ENCODE measurements at regions not wholly inside any gene's neighbourhood (a gene's known extent, or its start where the extent isn't known, plus 50 kb on each side); places are given as distances from the start of the nearest gene placed in this dataset.
"Not testable (repeated sequence)": the region's sequence is repeated elsewhere in the genome, so short reads cannot be mapped to it uniquely, and the experiment has no call there.

- TF ChIP-seq CTCF (conservative IDR thresholded peaks at IDR 0.05; ENCODE audit: low read depth, low read length): no peak
- H3K4me3 ChIP-seq (ENCODE audit: low read depth, low read length): no peak overlapping the region
- DNase-seq (ENCODE audit: low read depth): no peak
These were observed 664.3 kb downstream of the RFPL4B start for GRCh38 chr6:113011389-113011788.

GRCh38 chr6:113011801-113012200, 664.7 kb downstream of the RFPL4B start:
- no peak for TF ChIP-seq CTCF (conservative IDR thresholded peaks at IDR 0.05; ENCODE audit: low read depth, low read length)
- H3K4me3 ChIP-seq (ENCODE audit: low read depth, low read length): no peak overlapping the region
- no peak for DNase-seq (ENCODE audit: low read depth)

- no peak for DNase-seq (ENCODE audit: low read depth)
- H3K4me3 ChIP-seq (ENCODE audit: low read depth, low read length): no peak overlapping the region
- TF ChIP-seq CTCF (conservative IDR thresholded peaks at IDR 0.05; ENCODE audit: low read depth, low read length): no peak
These were observed 668.1 kb downstream of the RFPL4B start for GRCh38 chr6:113015249-113015648.

GRCh38 chr6:113017353-113017752, 670.2 kb downstream of the RFPL4B start:
- DNase-seq (ENCODE audit: low read depth): no peak
- no peak for TF ChIP-seq CTCF (conservative IDR thresholded peaks at IDR 0.05; ENCODE audit: low read depth, low read length)
- H3K4me3 ChIP-seq (ENCODE audit: low read depth, low read length): no peak overlapping the region

- no peak overlapping the region for H3K4me3 ChIP-seq (ENCODE audit: low read depth, low read length)
- no peak for DNase-seq (ENCODE audit: low read depth)
- no peak for TF ChIP-seq CTCF (conservative IDR thresholded peaks at IDR 0.05; ENCODE audit: low read depth, low read length)
These were observed 671.4 kb downstream of the RFPL4B start for GRCh38 chr6:113018351-113019151.

GRCh38 chr6:113019176-113019575, 672.0 kb downstream of the RFPL4B start:
- no peak overlapping the region for H3K4me3 ChIP-seq (ENCODE audit: low read depth, low read length)
- no peak for DNase-seq (ENCODE audit: low read depth)
- TF ChIP-seq CTCF (conservative IDR thresholded peaks at IDR 0.05; ENCODE audit: low read depth, low read length): no peak

GRCh38 chr6:113027780-113028179, 680.6 kb downstream of the RFPL4B start:
- TF ChIP-seq CTCF (conservative IDR thresholded peaks at IDR 0.05; ENCODE audit: low read depth, low read length): no peak
- no peak for DNase-seq (ENCODE audit: low read depth)
- no peak overlapping the region for H3K4me3 ChIP-seq (ENCODE audit: low read depth, low read length)

GRCh38 chr6:113029161-113029560, 682.0 kb downstream of the RFPL4B start:
- not testable (repeated sequence) for DNase-seq (ENCODE audit: low read depth)

More at GRCh38 chr6:113029161-113029560, 682.0 kb downstream of the RFPL4B start:
- not testable (repeated sequence) for H3K4me3 ChIP-seq (ENCODE audit: low read depth, low read length)
